Superior temporal gyrus (tissue), 1 donor: ENCODE measurements at regions not wholly inside any gene's neighbourhood (a gene's known extent, or its start where the extent isn't known, plus 50 kb on each side); places are given as distances from the start of the nearest gene placed in this dataset.
"Not testable (repeated sequence)": the region's sequence is repeated elsewhere in the genome, so short reads cannot be mapped to it uniquely, and the experiment has no call there.

Experiments
- DNase-seq: peaks from one replicate; pipeline ENCODE4 v3.0.0-alpha.2; 2016; ENCODE audit errors: extremely low spot score

DNA sequence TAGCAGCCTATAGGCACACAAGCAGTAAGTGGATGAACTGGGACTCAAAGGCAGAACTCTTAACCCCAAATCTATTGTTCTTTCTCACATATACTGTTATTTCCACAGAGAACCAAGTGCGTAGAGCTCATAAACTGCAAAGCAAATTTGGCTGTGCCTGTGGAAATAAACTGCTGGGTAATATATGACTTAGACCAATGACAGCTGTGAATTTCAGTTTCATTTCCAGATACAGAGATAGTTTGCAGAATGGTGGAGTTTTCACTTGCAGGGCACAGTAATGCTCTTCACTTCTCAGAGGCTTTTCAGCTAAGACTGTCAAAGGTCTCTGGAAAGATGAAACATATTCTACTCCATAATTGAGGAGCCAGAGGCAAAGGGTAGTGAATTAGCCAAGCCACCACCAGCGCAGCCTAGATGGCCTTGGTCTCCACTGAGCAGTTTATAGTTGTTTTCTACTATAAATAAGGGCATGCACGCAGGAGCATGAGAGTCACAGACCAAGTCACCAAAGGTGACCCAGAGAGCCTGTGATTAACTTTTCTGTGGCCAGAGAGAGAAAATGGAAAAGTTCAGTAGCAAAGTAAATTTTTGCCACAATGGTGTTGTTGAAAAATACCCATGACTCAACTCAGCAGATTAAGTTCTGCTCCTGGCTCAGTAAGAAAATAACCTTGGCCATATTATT is 180.7 kb upstream of the GRM7 start:
- DNase-seq = no peak

DNA sequence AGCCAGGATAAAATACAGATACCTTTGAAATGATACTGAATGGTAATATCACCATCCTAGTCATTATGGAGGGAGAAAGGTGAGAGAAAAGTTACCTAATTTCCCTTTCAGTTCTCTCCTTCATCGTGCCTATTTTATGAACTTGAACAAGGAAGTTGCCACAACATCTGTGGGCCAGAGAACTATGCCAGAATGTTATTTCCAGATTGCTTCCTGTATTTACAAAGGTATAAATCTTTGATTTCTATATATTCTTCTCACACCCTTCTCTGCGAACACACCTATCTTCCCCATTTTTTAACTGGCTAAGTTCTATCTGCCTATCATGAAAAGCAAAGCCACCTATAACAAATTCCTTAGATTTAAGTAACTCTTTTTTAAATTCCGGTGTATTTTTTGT is 163.6 kb upstream of the GRM7 start:
- no peak for DNase-seq

DNA sequence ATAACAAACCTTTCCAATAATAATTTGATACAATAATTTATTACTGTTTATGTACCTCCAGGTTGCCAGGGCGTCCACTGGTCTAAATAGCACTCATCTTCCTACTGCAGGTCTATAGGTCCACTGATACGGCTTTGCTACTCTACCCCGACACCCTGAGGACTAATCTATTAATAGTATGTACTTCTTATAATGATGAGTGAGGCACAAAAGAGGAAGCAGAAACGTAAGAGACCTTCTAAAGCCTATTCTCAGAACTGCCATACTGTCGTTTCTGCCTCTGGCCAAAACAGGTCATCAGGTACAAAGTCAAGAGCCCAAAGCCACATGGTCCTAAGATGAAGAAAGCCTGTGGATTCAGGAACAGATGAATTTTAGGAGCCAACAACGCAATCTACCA is 163.2 kb upstream of the GRM7 start:
- no peak for DNase-seq

DNA sequence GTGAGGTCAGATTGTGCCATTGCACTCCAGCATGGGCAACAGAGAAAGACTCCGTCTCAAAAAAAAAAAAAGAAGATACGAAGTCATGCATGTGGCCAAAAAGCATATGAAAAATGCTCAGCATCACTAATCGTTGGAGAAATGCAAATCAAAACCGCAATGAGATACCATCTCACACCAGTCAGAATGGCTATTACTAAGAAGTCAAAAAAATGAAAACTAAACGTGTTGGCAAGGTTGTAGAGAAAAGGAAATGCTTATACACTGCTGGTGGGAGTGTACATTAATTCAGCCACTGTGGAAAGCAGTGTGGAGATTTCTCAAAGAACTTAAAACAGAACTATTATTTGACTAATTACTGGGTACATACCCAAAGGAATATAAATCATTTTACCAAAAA is 156.1 kb upstream of the GRM7 start:
- DNase-seq = not testable (repeated sequence)

DNA sequence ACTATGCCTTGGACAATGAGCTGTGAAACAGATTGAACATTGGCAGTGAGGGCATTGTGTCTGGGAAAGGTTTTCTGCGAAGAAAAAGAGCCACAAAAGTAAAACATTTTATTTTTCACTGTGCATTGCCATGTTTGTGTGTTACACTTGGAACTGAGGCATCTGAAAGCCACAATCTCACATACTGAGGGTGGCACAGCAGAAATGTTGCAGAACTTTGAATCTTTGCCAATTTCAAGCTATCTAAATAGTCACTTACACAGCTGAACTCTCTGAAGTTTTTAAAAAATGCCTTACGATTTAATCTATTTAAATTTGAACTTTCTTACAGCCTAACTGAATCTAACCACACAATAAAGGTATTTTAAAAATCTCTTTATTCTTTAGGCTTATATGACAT is 154.1 kb upstream of the GRM7 start:
- DNase-seq = no peak

DNA sequence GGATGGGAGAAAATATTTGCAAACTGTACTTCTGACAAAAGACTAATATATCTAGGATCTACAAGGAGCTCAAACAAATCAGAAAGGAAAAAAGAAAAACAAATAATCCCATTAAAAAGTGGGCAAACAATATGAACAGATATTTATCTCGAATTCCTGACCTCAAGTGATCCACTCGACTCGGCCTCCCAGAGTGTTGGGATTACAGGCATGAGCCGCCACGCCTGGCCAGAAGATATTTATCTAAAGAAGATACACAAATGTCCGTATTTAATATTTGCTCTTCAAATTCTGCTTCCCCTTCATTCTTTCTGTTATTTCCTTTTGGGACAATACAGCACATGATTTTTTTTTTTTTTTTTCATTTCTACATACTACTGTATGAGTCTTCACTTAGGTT is 151.7 kb upstream of the GRM7 start:
- DNase-seq = no peak

DNA sequence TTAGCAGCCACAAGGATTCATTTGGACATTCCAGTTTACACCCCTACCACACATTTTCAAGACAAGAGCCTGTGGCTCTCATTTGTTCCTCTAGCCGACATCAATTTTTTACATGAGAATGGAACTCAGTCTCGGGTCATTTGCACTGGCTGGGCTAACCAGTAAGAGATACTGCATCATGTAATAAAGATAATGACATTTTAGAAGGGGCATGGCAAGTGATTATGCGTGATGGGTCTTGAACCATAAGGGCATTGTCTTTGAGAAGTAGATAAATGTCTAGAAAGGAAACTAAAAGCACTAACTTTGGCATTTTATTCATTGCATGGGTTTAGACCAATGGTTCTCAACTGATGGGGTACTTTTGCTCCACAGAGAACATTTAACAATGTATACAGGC is 146.0 kb upstream of the GRM7 start:
- no peak for DNase-seq

DNA sequence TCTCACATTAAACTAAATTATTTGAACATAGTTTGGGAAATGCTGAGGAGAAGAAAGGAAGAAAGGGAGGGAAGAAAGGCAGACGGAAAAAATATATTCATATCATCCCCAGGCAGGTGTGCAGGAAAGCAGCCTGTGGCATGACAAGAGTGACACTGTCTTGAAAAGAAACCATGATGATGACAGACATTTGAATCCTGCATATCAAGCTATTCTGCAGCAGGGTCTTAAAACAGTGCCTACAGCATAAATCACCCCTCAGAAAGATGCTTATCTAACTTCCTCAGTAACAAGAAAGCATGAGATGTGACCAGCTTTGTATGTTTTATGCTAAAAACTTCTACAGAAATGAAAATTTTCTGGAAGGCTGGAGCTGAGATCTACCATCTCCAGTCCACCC is 144.5 kb upstream of the GRM7 start:
- DNase-seq = no peak

DNA sequence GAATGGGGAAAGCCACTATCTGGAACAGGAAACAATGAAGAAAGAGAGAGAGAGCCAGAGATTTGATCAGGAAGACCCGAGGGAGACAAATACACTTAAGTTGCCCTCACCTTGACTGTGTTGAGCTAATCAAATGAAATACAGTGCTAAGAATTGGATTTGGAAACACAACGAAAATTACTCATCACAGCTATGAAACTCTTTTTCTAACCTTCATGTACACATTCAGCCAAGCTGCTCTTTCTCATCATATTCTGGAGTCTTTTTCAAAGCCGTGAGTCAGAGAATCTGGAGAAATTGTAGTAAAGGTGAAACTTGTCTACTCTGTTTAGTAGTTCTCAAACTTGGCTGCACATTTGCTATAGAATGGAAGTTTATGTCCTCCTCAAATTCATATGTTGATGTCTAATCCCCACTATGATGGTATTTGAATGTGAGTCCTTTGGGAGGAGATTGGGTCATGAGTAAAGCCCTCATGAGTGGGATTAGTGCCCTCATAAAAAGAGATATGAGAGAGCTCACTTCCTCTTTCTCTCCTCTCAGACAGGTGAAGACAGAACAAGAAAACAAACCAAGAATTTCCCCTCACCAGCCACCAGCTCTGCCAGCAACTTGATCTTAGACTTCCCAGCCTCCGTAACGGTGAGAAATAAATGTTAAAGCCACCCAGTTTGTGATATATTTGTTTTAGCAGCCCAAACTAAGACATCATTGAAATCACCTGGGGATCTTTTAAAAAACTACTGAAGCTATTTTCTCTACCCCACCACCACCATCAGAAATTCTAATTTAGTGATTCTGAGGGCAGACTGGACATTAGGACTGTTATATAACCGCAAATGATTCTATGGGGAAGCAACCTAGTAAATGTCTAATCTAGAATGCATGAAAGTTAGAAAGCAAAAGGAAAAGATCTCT is 143.6 kb upstream of the GRM7 start:
- no peak for DNase-seq

DNA sequence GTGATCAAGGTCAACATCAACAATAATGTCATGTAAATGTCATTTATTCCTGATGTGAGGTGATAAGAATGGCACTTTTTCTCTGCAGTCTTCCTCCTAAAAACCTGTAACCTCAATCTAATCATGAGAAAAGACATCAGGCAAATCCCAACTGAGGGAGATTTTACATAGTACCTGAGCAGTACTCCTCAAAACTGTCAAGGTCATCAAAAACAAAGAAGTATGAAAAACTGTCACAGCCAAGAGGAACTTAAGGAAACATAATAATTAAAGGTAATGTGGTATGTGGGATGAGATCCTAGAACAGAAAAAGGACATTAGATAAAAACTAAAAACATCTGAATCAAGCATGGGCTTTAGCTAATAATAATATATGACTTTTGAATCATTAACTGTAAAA is 140.9 kb upstream of the GRM7 start:
- DNase-seq = no peak

DNA sequence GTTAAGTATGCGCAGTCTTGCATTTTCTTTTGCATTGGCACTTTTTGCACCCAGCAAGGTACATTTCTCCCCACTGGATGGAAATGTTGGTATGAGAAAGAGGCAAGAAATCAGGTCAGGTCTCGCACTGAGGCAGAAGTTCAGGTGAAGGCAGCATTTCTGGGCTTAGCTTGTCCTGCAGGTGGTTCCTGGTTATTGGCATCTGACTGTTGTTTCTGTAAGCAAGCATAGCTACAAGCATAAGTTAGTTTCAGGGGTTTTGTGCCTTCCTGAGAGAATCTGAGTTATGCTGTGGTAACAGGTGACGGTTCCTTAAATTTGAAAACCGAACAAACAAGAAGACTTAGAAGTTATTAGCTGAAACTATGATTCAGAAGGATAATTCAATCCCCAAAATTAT is 139.4 kb upstream of the GRM7 start:
- no peak for DNase-seq

DNA sequence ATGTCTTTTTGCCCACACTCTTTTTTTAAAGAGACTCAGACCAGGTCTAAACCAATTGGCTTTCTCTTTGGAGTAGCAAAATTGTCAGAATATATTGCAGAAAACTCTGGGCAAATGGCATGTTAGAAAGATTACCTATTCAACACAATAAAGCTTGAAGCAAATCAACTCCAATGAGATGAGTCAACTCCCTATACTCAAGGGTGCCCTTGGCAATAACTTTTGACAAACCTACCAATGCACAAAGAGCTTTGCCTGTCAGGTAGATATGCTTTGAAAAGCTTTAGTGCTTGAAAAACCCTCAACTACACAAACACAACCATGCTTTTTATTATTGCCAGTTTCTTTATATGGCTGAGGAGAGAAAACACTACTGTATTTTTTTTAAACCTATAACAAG is 137.7 kb upstream of the GRM7 start:
- no peak for DNase-seq

DNA sequence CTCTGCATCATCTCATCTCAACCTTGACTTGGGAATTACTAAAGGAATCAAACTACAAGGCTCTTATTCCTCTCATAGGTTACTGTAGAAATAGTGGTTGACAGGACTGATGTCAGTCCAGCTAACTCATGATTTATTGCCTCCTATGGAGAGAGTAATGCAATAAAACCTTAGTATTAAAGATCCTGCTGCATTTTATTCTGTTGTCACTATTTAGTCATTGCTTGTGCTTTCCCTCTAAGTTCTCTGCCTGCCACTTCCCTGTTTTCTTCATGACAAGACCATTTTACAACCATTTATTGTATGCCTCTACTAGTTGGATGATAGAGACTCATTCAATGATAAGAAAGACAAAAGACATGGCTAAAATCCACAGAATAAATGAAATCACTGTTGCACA is 134.1 kb upstream of the GRM7 start:
- no peak for DNase-seq

DNA sequence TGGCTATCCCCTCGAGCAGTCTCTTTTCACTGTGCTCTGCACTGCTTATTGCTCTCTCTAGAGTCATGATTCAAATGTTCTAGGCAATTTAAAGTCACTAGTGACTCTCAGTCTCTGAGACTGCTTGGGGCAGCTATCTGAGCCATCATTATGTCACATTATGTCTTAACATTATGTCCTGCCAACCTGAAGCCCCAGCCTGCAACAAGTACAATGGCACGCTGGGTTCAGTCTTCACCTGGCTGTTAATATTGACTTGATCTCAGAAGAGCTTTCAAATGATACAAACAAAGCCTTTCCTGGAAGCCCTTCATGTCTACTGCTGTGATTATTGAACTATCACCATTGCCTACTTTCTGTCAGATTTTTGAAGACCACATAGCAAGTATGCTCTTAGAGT is 128.1 kb upstream of the GRM7 start:
- DNase-seq = no peak

DNA sequence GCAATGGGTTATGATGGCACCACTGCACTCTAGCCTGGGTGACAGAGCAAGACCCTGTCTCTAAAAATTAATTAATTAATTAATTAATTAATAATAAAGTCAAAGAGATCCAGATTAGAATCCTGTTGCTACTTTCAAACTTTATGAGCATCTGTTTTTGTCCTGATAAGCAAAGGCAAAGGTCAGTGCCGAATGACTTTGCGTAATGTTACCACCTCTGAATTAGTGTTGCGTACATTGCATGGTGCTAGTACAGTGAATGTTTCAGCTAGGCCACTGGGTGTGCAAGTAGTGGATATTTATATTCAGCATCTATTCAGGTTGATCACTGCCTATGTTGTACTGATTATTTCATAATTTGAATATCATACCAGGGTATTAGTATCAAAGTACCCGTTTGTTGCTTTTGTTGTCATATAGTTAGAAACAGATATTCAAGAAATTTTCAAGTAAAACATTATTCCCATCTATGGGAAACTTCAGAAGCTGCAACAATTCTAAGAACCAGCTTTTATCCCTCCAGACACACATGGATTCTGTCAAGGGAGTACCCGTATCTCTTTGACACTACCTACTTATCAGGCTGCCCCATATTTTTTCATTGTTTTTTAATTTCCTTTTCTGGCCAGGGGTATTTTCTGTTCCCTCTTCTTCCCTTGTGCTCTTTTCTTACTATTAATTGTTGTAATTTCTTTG is 127.1 kb upstream of the GRM7 start:
- no peak for DNase-seq

DNA sequence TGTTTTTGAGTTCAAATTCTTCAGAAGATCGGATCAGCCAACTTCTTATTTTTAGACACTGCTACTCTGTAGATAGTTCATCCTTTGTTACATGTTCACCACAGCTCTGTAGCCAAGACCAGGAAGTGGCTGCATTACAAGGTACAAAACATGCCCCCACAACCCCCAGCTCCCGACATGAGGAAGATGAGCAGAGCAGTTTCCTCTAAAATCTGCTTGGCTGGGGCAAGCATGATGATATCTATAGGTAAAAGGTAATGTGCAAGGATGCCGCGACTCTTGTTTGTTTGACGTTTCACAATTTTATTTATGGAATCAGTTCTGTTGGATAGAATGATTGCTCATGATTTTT is 126.5 kb upstream of the GRM7 start:
- DNase-seq = no peak

DNA sequence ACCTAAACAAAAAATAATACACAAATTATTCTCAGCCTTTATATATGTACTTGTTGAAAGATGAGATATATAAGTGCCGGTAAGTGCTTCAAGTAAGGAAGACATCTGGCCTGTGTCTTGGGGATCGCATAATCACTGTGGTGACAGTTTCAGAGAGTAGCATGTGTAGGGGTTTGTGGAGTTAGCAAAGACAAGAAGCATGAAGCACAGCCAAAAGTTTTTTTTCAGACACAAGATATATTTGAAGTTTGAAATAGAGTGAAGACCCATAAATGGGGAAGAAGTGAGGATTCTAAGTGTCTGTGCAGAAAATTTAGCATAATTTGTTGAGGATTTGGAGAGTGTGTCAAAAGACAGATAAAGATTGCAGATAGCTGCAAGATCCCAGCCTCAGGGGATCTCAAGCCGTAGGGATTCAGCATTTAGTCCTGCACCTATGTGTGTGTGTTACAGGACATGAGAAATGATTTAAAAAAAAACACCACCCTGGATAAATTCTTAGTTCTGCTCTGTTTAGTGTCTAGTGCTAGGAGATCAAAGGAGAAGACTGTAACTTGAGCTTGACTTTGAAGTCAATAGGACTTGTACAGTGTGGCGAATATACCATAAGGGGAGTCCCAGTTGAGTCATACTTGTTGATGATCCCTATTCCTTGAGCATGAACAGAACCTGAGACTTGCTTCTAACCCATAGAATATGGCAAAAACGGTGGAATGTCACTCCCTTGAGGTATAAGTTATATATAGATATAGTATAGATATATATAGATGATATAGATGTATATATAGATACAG is 123.9 kb upstream of the GRM7 start:
- no peak for DNase-seq

DNA sequence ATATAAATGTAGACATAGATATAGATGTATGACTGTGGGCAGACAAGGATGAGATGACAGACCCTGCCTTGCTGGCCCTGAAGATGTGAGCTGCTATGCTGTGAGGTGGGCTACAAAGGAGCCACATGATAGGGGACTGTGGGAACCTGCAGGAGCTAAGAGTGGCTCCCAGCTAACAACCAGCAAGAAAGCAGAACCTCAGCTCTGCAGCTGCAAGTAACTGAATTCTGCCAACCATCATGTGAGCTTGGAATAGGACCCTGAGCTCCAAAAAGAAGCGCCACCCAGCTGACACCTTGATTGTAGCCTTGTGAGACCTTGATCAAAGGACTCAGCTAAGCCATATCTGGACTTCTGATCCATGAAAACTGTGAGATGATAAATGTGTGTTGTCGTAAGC is 123.3 kb upstream of the GRM7 start:
- no peak for DNase-seq

DNA sequence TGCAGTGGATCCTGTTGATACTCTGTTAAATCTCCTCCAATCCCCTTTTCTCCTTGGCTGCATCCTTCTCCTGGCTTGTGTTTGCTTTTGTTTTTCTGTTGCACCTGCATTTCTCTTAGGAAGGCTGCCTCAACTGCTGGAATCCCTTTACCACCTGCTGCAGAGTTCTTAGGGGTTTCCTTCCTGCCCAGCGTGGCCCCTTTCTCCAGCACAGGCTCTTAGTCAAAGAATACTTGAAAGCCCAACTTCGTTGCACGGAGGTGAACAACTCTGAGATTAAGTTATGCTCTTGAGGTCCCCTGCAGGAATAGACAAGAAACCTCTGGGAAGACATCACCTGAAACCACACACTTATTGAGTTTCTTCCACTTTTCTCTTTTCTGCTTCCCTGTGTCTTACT is 121.6 kb upstream of the GRM7 start:
- DNase-seq = no peak

DNA sequence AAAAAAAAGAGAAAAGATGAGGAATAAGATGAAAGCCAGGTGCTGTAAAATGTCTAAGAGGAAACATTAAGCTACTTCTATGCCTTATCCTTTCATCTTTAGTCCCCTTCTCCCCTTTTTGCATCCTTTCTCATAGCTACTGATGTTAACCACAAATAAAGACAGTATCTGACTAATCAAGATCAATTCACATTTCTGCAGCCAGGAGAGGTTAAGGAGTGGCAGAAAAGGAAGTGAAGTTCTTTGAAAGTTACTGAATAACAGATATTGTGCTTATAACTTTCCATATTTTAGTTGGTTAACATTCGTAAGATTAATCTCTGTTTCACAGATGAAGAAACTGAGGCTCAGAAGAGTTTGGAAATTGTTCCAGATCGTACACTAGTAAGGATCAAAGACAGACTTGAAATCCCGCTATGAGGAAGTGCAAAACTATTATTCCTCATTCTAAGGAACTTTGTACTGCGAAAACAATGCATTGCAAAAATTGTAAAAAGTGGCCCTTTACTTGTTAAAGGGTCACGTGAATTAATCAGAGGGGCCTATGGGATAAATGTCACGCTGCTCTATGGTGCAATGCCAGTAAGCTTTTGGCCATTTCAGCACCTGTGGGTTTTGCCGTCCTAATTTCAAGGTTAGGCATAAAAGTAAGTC is 117.7 kb upstream of the GRM7 start:
- no peak for DNase-seq

DNA sequence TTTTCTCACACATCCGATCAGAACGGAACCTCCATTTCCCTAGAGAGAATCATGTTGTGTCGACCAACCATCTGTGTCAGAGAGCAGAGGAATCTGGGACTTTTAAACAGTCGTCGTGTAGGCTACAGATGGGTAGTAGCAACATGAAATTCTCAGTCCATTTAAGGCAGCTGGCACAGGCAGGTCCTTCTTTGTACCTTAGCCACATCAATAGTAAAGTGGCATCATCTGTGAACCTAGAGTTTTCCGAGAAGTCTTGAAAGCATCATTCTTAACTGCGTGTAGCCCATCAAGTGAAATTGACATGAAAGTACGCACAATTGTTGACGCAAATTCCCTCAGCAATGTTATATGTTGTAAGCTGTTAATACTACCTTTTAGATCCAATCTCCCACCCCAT is 114.5 kb upstream of the GRM7 start:
- no peak for DNase-seq

DNA sequence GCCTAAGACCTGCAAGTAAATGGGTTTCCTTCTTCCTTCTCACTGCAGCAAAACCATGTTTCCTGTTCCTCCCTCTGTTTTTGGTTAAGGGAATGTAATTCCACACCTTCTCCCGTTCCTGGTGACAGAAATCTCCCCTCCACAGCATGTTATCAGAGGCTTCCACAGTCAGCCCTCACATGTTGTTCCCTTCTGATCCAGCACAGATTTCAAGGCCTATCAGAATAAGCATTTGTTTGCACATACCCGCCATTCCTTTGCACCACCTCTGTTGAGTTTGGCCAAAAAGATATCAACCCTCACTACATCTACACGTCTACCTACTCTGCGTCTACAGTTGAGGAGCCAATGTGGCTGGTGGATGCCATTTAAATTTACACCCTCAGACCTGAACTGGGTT is 113.9 kb upstream of the GRM7 start:
- no peak for DNase-seq
